ENCODE measurements at regions not wholly inside any gene's neighbourhood (a gene's known extent, or its start where the extent isn't known, plus 50 kb on each side); places are given as distances from the start of the nearest gene placed in this dataset.

GRCh38 chr6:71642120-71642519, 244.2 kb upstream of the RIMS1 start:
- no peak for TF ChIP-seq EZH2 (IDR thresholded peaks at IDR 0.05)
- no peak for TF ChIP-seq POLR2AphosphoS5 (IDR thresholded peaks at IDR 0.05; ENCODE audit: borderline replicate concordance, low read depth, low read length)
- TF ChIP-seq FOXP2 (optimal IDR thresholded peaks at IDR 0.05; ENCODE audit: control extremely low read depth, extremely low read length, insufficient read depth): no peak
